GM18502 (cell line): ENCODE measurements at regions not wholly inside any gene's neighbourhood (a gene's known extent, or its start where the extent isn't known, plus 50 kb on each side); places are given as distances from the start of the nearest gene placed in this dataset.
"Not testable (repeated sequence)": the region's sequence is repeated elsewhere in the genome, so short reads cannot be mapped to it uniquely, and the experiment has no call there.

Experiments used
- ATAC-seq: cut with Tn5 transposase; IDR thresholded peaks from one replicate; pipeline ENCODE4 v1.9.1; 2021; ENCODE audit warnings: mild to moderate bottlenecking; ENCODE audit not compliant: unreplicated experiment, poor library complexity

DNA sequence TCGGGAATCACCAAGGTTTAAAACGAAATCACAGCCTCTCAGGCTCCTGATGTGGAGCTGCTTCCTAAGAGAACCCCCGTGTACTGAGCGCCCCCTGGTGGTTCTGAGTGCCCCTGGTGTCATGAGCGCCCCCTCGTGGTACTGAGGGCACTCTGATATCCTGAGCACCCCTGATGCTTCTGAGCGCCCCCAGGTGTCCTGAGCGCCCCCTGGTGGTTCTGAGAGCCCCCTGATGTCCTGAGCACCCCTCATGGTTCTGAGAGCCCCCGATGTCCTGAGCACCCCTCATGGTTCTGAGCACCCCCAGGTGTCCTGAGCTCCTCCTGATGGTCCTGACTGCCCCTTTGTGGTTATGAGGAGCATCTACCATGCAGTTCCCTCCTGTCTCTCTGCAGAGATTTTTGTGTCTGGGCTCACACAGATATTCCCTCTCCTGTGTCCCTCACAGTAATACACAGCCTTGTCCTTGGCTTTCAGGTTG is 1092.1 kb downstream of the TMEM121 start:
- not testable (repeated sequence) for ATAC-seq

DNA sequence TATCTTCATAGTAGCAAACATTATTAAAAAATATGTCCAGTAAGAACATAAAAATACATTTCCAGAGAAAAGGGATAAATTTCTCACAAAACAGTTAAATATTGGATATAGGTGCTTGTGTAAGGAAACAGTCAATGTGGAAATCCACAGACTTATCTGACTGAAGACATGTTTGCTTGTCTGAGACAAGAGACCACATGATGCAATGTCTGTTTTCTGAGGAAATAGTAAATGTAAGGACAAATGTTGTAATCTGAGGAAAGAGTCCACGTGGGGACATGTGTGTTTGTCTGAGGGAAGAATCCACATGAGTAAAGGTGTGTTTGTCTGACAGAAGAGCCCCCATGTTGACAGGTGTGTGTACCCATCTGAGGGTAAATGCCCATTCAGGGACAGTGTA is 1093.2 kb downstream of the TMEM121 start:
- ATAC-seq = no peak

DNA sequence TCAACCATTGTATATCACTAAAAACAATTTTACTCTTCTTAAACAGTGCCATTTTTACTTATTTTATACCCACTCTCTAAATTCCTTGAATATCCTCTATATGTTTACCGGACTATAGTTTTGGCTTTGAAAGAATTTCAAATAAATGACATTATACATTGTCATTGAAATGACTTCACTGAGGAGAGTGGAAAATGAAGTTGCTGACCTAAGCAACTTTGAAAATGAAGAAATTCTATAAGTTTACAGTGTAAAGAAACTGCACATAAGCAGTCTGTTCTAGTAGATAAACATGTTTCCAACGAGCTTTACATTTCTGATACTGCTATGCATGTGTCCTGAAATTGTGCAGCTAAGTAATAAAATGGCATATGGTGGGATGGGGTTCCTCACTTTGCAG is 1094.0 kb downstream of the TMEM121 start:
- ATAC-seq = no peak

DNA sequence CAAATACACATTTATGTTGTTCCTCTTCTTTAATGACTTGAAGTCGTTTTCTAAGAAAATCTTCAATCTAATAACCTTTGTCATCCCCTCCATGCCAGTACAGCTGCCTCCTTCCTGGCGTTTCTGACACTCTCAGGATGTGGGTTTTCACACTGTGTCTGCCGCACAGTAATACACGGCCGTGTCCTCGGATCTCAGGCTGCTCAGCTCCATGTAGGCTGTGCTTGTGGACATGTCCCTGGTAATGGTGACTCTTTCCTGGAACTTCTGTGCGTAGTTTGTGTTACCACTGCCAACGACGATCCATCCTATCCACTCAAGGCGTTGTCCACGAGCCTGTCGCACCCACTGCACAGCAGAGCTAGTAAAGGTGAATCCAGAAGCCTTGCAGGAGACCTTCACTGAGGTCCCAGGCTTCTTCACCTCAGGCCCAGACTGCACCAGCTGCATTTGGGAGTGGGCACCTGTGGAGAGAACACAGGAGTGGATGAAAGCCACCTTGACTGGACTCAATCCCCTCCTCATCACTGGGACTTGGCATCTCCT is 1095.9 kb downstream of the TMEM121 start:
- no peak for ATAC-seq

DNA sequence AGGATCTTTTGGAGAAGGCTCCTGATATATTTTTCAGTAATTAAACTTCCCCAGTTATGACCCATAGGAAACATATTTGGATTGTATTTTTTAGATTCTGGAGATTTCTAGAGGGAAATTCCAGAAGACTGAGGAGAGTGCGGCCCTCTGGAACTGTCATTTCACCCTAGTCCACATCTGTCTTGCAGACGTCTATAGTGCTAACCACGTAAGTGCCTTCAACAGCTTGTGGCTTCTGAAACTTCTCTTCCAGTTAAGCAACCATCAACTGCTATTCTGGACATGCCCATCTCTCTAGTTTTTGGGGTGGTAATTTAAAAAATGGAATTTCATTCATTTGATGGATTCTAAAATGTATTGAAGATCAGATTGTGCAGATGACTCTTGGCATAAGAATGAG is 1098.8 kb downstream of the TMEM121 start:
- ATAC-seq = no peak

DNA sequence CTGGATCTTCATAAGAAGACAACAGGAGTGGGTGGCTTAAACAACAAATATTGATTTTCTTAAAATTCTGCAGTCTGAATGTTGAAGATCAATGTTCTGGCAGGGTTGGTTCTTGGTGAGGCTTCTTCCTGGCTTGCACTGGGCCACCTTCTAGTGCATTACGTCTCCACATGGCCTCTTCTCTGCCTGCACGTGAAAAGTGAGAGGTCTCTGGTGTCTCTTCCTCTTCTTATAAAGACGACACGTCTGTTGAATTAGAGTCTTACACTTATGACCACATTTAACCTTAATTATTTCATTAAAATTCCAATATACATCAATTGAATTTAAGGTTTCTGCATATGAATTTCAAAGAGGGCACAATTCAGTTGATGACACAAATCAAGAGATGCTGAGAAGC is 1100.1 kb downstream of the TMEM121 start:
- ATAC-seq = not testable (repeated sequence)

DNA sequence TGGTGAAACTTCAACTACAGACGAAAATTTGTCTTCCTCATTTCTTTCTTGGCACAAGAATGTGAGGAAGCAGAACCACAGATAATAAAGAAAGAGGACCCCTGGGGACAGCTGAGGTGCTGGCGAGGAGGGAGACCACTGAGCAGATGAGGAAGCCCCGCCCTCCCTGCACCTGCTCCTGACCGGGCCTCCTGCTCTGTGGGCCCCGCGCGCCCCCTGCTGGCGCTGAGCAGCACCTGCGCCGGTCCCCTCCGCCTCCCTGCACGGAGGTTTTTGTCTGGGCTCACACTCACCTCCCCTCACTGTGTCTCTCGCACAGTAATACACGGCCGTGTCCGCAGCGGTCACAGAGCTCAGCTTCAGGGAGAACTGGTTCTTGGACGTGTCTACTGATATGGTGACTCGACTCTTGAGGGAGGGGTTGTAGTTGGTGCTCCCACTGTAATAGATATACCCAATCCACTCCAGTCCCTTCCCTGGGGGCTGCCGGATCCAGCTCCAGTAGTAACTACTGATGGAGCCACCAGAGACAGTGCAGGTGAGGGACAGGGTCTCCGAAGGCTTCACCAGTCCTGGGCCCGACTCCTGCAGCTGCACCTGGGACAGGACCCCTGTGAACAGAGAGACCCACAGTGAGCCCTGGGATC is 1100.7 kb downstream of the TMEM121 start:
- ATAC-seq = not testable (repeated sequence)

DNA sequence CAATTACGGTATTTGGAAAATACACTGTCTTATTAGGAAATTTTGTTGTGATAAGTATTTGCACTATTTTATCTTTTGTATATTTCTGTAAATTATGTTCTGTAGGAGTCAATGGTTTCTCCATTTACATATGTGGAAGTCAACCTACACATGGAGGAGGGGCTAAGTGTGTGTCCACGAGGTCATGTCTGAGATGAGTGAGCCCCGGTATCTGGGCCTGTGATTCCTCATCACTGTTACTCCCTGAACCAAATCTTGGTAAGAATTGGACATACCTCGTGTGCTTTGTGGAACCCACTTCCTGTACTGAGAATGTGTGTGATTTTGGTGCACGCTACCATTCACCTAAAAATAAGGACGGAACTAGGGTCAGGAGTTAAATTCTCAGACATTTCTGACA is 1105.5 kb downstream of the TMEM121 start:
- no peak for ATAC-seq

DNA sequence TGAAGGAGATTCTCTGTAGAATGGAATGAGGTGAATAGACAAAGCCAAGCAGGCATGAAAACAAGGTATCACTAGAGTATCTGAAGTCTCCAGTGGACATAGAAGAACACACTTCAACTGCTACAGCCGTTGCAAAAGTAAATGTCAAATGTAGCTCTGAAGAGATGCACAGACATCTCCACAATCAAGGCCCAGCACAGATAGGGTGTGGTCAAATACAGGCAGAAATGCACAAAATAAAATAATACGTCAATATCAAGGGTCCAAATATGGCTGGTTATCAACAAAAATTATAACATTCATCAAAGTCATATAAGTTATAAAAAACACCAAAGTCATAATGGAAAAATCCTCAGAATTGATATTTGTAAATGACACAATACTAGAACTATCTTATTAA is 1107.3 kb downstream of the TMEM121 start:
- ATAC-seq = no peak

DNA sequence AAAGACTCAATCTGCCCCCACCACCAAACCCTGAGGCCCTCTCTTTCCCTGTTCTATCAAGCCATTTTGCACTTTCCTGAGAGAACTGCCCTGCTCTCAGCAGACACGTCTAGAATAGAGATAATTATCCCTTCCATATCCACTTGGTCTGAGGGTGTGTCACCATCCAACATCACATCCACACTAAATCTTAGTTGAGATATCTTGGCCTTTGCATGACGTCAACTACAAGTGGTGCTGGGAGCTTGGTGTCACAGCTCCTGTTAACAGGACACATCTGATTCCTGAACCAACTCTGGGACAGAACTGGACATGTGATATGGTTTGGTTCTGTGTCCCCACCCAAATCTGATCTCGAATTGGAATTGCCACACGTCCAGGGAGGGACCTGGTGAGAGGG is 1109.2 kb downstream of the TMEM121 start:
- no peak for ATAC-seq

DNA sequence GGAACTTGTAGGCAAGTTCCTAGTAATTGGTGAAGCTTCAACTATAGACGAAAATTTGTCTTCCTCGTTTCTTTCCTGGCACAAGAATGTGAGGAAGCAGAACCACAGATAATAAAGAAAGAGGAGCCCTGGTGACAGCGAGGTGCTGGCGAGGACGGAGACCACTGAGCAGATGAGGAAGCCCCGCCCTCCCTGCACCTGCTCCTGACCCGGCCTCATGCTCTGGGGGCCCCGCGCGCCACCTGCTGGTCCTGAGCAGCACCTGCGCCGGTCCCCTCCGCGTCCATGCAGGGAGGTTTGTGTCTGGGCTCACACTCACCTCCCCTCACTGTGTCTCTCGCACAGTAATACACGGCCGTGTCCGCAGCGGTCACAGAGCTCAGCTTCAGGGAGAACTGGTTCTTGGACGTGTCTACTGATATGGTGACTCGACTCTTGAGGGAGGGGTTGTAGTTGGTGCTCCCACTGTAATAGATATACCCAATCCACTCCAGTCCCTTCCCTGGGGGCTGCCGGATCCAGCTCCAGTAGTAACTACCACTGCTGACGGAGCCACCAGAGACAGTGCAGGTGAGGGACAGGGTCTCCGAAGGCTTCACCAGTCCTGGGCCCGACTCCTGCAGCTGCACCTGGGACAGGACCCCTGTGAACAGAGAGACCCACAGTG is 1112.5 kb downstream of the TMEM121 start:
- ATAC-seq = not testable (repeated sequence)

DNA sequence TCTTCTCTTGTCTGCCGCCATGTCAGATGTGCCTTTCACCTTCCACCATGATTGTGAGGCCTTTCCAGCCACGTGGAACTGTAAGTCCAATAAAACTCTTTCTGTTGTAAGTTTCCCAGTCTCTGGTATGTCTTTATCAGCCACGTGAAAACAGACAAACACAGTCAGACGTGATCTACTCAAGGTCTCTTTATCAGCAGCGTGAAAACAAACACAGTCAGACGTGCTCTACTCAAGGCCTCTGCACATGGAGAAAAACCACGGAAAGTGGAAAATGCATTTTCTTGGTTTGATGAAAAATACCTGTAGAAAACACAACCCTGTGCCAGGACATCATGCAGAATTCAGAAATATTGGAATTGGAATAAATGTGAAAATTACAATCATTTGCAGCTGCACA is 1115.7 kb downstream of the TMEM121 start:
- ATAC-seq = no peak

DNA sequence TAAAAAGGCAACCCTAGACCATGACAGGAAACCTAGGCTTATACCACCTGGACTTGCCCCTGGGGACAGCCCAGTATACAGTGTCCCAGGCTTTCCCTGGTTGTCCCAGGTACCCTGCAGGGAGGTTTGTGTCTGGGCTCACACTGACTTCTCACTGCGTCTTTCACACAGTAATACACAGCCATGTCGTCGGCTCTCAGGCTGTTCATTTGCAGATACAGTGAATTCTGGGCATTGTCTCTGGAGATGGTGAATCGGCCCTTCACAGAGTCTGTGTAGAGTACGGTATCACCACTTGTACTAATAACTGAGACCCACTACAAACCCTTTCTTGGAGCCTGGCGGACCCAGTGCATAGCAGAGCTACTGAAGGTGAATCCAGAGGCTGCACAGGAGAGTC is 1116.6 kb downstream of the TMEM121 start:
- ATAC-seq = not testable (repeated sequence)

DNA sequence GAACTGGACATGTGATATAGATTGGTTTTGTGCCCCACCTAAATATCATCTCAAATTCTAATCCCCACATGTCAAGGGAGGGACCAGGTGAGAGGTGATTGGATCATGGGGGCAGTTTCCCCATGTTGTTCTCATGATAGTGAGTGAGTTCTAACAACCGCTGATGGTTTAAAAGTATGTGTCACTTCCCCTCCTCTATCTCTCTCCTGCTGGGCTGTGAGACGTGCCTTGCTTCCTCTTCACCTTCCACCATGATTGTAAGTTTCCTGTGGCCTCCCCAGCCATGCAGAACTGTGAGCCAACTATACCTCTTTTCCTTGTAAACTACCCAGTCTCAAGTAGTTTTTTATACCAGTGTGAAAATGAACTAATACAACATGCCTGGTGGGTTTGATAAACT is 1122.5 kb downstream of the TMEM121 start:
- ATAC-seq = not testable (repeated sequence)

DNA sequence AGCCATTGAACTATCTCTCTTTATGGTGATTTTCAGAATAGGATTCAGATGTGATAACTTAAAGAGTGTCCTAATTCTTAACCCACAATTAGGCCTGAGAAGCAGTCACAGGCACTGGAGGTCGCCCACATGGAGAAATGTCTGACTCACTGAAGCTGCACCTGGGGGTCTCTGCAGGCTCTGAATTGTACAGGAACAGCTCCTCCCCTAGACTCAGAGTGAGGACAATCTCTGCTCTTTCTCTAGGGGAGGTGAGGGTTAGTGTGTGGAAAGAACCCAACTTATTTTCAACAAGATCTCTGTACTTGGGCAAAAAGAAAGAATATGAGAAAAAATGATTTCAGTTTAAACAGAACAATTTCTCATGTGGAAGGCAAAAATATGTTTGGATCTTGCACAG is 1124.6 kb downstream of the TMEM121 start:
- ATAC-seq = no peak

DNA sequence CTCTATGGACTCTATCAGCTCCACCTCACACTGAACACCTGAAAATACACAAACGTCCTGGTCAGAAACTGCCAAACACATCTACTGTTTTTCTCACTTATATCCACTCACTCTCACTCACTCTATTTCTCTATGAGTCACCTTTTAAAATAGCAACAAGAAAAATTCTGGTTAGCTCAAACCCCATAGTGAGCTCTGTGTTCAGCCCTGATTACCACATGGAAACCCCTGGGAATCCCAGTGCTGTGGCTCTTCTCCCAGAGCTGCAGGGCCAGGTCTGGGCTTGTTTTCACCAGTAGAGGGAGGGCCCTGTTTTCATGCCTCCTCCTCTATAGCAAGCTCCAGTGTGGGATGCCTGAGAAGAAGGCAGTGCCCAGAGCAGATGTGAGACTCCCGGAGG is 1126.1 kb downstream of the TMEM121 start:
- ATAC-seq = peak; percentile 68

DNA sequence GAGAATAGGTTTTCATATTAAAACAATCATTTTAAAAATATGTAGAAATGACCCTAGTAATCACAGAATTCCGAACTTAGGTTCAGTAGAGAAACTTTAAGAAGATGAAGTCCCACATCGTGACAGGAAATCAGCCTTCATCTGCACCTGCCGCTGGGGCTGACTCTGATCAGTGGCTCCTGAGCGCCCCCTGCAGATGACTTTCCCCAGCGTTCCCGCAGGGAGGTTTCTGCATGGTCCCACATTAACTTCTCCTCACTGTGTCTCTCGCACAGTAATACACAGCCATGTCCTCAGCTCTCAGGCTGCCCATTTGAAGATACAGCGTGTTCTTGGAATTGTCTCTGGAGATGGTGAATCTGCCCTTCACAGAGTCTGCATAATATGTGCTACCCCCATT is 1131.1 kb downstream of the TMEM121 start:
- ATAC-seq = no peak

DNA sequence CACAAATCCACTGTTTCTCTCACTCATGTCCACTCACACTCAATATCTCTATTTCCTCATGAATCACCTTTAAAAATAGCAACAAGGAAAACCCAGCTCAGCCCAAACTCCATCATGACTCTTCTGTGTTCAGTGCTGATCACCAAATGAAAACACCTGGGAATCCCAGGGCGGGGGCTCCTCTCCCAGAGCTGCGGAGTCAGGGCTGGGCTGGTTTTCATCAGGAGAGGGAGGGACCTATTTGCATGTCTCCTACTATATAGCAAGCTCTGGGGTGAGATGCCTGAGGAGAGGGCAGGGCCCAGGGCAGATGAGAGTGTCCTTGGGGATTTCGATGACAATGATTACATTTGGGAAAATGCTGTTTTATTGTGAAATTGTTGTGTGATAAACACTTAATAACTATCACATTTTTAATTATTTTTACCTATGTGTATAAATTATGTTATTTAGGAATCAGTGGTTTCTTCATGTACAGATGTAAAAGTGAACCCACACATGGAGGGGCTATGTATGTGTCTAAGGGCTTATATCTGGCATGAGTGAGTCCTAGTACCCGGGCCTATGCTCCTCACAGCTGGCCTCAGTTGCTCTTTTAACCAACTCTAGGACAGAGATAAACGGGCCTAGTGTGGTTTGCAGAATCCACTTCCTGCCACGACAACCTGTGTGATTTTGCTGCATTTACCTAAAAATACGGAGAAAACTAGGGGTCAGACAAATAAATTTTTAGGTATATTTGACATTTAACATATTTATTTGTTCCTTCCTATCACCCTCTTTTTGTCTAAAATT is 1131.9 kb downstream of the TMEM121 start:
- ATAC-seq = not testable (repeated sequence)

DNA sequence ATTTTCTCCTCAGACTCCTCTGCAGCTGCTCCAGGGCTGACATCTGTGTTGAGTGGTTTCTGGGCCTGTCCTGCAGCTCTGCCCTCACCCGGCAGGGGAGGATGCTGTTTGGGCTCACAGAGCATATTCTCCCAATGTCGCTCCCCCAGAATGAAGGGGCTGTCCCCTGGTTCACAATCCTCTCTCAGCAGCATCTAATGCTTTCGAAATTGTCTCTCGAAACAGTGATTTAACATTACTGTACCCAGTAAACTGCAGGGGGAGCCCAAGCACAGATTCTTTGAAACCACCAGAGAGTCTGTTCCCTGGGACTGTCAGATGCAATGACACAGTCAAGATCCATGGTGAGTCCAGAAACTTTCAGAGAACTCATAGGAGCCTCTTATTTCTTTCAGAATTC is 1135.2 kb downstream of the TMEM121 start:
- peak; percentile 58 for ATAC-seq

DNA sequence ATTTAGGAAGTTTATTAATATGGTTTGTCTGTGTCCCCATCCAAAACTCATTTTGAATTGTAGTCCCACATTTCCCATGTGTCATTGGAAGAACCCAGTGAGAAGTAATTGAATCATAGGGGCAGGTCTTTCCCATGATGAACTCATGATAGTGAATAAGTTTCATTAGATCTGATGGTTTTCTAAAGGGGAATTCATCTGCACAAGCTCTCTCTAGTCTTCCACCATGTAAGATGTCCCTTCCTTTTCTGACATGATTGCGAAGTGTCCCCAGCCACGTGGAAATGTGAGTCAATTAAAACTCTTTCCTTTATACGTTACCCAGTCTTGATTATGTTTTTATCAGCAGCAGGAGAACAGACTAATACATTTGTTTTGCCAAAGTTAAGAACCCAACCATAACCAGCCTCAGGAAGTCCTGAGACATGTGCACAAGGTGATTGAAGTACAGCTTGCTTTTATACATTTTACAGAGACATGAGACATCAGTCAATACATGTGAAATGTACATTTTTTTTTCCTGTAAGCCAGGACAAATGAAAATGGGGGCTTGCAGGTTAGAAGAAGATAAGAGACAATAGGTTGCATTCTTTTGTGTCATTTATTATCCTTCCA is 1136.7 kb downstream of the TMEM121 start:
- no peak for ATAC-seq
